ENCODE measurements at regions not wholly inside any gene's neighbourhood (a gene's known extent, or its start where the extent isn't known, plus 50 kb on each side); places are given as distances from the start of the nearest gene placed in this dataset.

GRCh38 chr3:64311424-64312061, 86.3 kb upstream of the PRICKLE2 start:
- intact Hi-C loops (cut with micrococcal nuclease), result no loop called here
- H3K27me3 Mint-ChIP-seq (ENCODE audit: low read depth in 3 of 3), result peaks cover 0 to 3% (median 0%) of the 10 kb centered on the region in 3 donors

GRCh38 chr3:64308931-64309330, 83.7 kb upstream of the PRICKLE2 start:
- DNase-seq, result no peak
- intact Hi-C loops (cut with micrococcal nuclease), result no loop called here
- no peak for TF ChIP-seq CTCF (IDR thresholded peaks at IDR 0.05)
- no peaks in the 10 kb centered on the region for H3K27me3 ChIP-seq (ENCODE audit: control insufficient read depth in 2 of 2, insufficient read depth in 2 of 2, low read length in 2 of 2)
- H3K79me2 ChIP-seq (ENCODE audit: insufficient read depth, low read length), result no peaks in the 10 kb centered on the region
- no peak overlapping the region for H3K4me2 ChIP-seq (replicated peaks; ENCODE audit: extremely low read depth, low read length, poor library complexity, severe bottlenecking)
- H2AFZ ChIP-seq (ENCODE audit: insufficient read depth, low read depth, low read length, poor library complexity, severe bottlenecking), result no peak overlapping the region
- H3K27me3 Mint-ChIP-seq (ENCODE audit: low read depth in 3 of 3), result peaks cover 0 to 3% (median 0%) of the 10 kb centered on the region in 3 donors
- H3K4me1 Mint-ChIP-seq, result no peaks in the 10 kb centered on the region
- no peak overlapping the region for H3K27ac ChIP-seq (ENCODE audit: low read depth in 1 of 2, low read length in 2 of 2)
- no peaks in the 10 kb centered on the region for H3K9me3 ChIP-seq (replicated peaks in 1 of 2; ENCODE audit: control insufficient read depth in 1 of 2, insufficient read depth in 1 of 2, low read length in 2 of 2)
- no peak overlapping the region for H3K4me3 Mint-ChIP-seq
- no peak overlapping the region for H3K4me3 ChIP-seq (replicated peaks in 1 of 3; ENCODE audit: low read depth in 2 of 3, low read length in 3 of 3)
- H3K36me3 ChIP-seq (replicated peaks in 1 of 2; ENCODE audit: control insufficient read depth in 1 of 2, insufficient read depth in 2 of 2, low read length in 2 of 2), result no peaks in the 10 kb centered on the region
- H3K27ac Mint-ChIP-seq, result no peak overlapping the region
- H3K36me3 Mint-ChIP-seq, result no peaks in the 10 kb centered on the region
- no CpG with 5 or more reads among the region's 1 CpG for WGBS (ENCODE audit: insufficient coverage)
- no peak overlapping the region for H3K9ac ChIP-seq (ENCODE audit: insufficient read depth, low read length, poor library complexity, severe bottlenecking)
- H4K20me1 ChIP-seq (ENCODE audit: insufficient read depth, low read length), result no peaks in the 10 kb centered on the region
- H3K4me1 ChIP-seq (ENCODE audit: control insufficient read depth in 1 of 2, insufficient read depth in 2 of 2, low read length in 2 of 2), result no peaks in the 10 kb centered on the region
- peaks cover 0 to 8% (median 1%) of the 10 kb centered on the region in 7 donors for H3K9me3 Mint-ChIP-seq

More at GRCh38 chr3:64311424-64312061, 86.3 kb upstream of the PRICKLE2 start:
- no peak overlapping the region for H3K27ac Mint-ChIP-seq
- H3K36me3 Mint-ChIP-seq, result no peaks in the 10 kb centered on the region
- Histone ChIP-seq H4K20me1 (ENCODE audit: insufficient read depth, low read length) (no peaks in the 10 kb centered on the region), H3K4me2 (replicated peaks; ENCODE audit: extremely low read depth, low read length, poor library complexity, severe bottlenecking) (no peak overlapping the region), H3K9me3 (replicated peaks in 1 of 2; ENCODE audit: control insufficient read depth in 1 of 2, insufficient read depth in 1 of 2, low read length in 2 of 2) (no peaks in the 10 kb centered on the region), H2AFZ (ENCODE audit: insufficient read depth, low read depth, low read length, poor library complexity, severe bottlenecking) (no peak overlapping the region), H3K9ac (ENCODE audit: insufficient read depth, low read length, poor library complexity, severe bottlenecking) (no peak overlapping the region), H3K36me3 (replicated peaks in 1 of 2; ENCODE audit: control insufficient read depth in 1 of 2, insufficient read depth in 2 of 2, low read length in 2 of 2) (no peaks in the 10 kb centered on the region), H3K4me3 (replicated peaks in 1 of 3; ENCODE audit: low read depth in 2 of 3, low read length in 3 of 3) (no peak overlapping the region), H3K4me1 (ENCODE audit: control insufficient read depth in 1 of 2, insufficient read depth in 2 of 2, low read length in 2 of 2) (no peaks in the 10 kb centered on the region), H3K27ac (ENCODE audit: low read depth in 1 of 2, low read length in 2 of 2) (no peak overlapping the region), H3K79me2 (ENCODE audit: insufficient read depth, low read length) (no peaks in the 10 kb centered on the region), H3K27me3 (ENCODE audit: control insufficient read depth in 2 of 2, insufficient read depth in 2 of 2, low read length in 2 of 2) (no peaks in the 10 kb centered on the region)
- 86% methylated on average over 1 of the region's 5 CpGs for WGBS (ENCODE audit: insufficient coverage)
- H3K4me1 Mint-ChIP-seq, result no peaks in the 10 kb centered on the region
- peaks cover 0 to 10% (median 1%) of the 10 kb centered on the region in 7 donors for H3K9me3 Mint-ChIP-seq
- DNase-seq, result no peak
- no peak overlapping the region for H3K4me3 Mint-ChIP-seq
- no peak for TF ChIP-seq CTCF (IDR thresholded peaks at IDR 0.05)

Measured in CD14-positive monocyte (primary cell).